ENCODE measurements at regions not wholly inside any gene's neighbourhood (a gene's known extent, or its start where the extent isn't known, plus 50 kb on each side); places are given as distances from the start of the nearest gene placed in this dataset.

DNA sequence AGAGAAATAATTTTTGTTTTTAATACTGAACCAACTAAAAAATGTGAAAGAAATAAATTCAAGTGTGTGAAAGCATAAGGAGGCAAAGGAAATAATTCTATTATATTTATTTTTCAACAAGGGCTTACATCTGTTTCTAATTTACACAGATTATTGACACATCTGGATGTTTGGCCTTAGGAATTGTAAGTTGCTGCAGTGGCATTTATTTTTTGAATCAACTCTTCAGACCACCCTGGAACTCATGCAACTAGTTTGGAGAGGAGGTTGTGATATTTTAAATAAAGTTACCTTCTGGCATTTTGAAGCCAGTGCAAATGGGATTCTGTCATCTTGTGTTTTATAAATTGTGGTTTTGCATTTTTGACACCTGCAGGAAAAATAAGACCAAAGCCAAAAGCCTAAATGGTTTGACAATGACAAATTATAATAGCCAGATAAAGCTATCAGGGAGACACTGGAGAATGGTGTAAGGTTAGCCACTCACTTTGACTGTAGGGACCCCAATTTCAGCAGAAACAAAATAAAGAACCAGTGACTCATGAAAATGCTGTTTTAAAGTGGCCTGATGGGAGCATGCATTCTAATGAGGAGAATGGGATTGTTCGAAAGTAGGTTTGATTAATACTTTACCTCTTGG, 192.9 kb downstream of the KLF5 start:
- no peak for DNase-seq (ENCODE audit: low read depth)

DNA sequence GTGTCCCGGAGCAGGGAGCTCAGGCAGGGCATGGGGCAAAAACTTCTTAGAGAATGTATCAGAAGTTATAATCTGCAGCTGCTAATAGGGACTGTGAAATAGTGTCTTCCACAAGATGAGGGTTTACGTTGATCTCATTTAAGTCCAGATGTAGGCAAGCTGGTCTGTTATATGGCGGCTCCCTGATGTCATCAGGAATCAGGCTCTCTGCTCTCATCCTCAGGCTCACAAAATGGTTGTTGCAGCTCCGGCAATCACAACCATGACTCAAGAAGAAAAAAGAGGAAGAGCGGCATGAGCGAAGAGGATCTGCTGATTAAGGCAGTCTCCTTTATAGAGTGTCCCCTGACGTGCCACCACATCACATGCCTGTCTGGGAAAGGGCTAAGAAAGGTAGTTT, 191.3 kb downstream of the KLF5 start:
- no peak for DNase-seq (ENCODE audit: low read depth)

GRCh38 chr13:73248711-73249580, 190.1 kb downstream of the KLF5 start:
- DNase-seq (ENCODE audit: low read depth) = no peak

GRCh38 chr13:73248154-73248553, 189.3 kb downstream of the KLF5 start:
- no peak for DNase-seq (ENCODE audit: low read depth)

- no peak for DNase-seq (ENCODE audit: low read depth)
Observed at GRCh38 chr13:73245246-73245645, 186.4 kb downstream of the KLF5 start.

DNA sequence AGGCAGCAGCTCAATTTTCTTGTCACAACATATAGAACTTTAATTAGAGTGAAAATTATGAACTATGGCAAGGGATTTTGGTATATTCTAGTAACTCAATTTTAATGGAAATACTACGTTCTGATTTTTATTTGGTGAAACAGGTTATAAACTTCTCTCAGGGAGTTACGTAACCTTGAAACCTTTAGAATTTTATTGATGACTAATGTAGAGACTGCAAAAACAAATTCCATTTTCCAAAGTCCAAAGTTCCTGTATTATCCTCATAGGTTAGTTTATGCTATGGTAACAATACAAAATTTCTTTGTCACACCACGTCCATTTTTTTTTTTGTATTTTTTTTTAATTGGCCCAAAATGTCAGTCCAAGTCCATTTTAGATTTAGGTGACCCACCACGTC, 185.7 kb downstream of the KLF5 start:
- no peak for DNase-seq (ENCODE audit: low read depth)

DNA sequence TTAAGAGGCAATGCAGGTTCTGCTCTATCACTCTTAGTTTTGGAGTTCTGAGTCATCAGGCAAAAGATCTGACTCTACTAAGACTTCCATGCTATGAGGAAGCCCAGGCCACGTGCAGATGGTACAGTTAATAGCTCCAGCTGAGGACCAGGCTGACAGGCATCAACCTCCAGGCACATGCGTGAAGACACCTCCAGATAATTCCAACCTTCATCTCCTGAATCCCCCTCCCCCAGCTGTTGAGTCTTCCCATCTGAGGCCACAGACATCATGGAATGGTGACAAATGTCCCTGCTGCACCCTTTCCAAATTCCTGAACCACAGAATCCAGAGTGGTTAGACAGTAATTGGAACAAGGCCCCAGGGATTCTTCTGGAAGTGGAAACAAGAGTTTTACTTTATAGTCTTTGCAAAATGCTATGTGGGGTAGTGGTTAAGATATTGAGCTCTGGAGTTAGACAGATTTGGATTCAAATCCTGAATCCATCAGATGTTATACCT, 183.8 kb downstream of the KLF5 start:
- DNase-seq (ENCODE audit: low read depth) = no peak

DNA sequence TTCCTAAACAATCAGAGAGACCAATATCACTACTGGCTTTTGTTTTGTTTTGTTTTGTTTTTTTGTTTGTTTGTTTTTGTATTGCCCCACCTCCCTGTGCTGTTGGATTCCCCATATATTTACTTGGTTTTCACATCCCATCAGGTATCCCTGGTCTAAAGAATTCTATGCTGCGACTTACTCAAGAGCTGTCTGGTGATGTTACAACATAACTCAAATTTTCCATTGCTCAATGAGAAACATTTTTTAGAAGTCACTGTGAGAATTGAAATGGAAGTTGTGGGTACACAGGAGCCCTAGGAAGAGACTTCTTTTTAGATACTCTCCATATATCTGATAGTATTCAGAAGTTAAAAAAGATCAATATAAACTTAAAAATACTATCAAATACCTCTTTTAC, 181.4 kb downstream of the KLF5 start:
- DNase-seq (ENCODE audit: low read depth) = no peak

DNA sequence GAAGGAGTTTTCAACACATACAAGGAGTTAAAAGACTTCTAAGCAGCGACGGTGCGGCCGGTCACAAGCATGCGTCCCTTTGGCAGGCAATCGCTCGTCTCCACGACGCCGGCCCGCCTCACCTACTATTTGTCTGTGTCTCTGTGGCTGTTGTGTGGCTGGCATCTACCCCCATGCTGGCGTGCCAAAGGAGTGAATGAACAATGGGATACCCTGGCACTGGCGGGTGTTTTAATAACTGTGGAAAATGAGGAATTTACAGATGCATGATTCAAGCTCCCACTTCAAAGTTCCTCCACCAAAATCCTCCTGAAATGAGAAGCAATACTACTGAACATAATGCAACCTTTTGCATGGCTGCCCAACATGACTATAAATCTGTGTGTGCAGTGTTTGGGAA, 176.6 kb downstream of the KLF5 start:
- DNase-seq (ENCODE audit: low read depth) = no peak

GRCh38 chr13:73231471-73231870, 172.7 kb downstream of the KLF5 start:
- DNase-seq (ENCODE audit: low read depth) = no peak

DNA sequence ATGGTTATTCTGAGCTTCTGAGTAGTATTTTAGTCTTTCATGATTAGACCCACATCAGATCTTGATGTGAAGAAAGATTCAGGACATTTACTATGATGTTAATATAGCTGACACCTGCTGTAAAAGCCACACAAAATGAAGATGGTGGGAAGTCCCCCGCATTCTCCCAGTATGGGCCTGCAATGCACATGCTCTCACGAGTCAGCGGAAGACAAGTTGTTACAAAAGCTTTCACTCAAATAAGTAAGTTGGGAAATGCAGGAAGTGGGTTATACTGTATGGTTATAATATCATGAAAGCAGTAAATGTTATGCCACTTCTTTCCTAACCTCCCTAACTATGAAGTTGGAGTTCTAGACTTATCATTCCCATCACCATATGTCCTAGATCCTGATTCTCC, 171.9 kb downstream of the KLF5 start:
- DNase-seq (ENCODE audit: low read depth) = no peak

DNA sequence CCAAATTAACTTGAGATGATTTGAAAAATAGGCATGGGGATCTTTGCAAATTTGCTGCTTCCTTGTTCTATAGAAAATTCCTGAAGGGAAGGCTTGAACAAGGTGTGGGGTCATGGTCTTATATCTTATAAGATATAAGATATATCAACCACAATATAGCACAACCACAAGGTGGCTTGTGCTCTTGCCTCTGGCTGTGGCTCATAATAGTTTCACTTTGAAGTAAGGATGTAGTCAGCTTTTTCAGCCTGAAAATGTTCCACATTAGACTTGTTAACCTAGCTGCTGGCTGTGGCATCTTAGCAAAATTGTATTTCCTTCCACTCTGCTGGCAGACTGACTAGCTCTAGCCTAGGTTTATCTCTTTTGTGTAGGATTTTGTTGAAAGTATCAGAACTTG, 169.7 kb downstream of the KLF5 start:
- no peak for DNase-seq (ENCODE audit: low read depth)

- no peak for DNase-seq (ENCODE audit: low read depth)
Observed at GRCh38 chr13:73225990-73226389, 167.2 kb downstream of the KLF5 start.

DNA sequence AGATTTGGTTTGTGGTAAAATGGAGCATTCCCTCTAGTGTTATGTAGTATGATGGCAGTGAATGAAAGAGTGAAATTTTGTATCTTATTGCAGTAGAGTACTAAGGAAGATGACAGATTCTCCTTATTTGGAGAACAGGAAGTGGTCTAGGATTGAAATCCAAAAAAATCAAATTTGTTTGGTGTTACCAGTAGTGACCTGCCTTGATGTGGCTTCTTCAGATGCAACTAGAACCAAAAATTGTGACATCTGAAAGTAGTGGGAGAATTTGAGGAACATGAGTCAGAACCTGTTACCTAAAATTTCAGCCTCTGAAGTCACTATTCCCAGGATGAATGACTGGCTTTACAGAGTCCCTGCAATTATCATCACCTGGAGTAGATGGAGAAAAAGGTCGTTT, 165.9 kb downstream of the KLF5 start:
- no peak for DNase-seq (ENCODE audit: low read depth)

DNA sequence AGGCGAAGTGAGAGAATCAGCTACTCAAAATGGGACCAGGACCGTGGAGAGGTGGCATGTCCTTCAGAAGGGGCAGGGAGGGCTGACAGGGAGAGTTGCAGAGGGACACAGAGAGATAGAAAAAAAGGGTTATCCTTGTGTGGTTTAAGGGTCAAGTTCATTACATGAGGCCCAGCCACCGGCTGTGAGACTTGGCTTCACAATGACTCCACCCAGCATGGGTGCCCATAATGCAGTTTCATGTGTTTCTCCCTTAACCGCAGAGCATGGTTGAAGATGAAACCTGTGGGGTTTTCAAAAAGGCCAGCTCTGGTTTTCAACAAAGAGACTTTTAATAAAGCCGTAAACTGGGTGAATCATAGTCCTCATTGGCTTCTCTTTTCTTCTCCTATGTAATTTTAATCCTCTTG, 164.6 kb downstream of the KLF5 start:
- DNase-seq (ENCODE audit: low read depth) = no peak

DNA sequence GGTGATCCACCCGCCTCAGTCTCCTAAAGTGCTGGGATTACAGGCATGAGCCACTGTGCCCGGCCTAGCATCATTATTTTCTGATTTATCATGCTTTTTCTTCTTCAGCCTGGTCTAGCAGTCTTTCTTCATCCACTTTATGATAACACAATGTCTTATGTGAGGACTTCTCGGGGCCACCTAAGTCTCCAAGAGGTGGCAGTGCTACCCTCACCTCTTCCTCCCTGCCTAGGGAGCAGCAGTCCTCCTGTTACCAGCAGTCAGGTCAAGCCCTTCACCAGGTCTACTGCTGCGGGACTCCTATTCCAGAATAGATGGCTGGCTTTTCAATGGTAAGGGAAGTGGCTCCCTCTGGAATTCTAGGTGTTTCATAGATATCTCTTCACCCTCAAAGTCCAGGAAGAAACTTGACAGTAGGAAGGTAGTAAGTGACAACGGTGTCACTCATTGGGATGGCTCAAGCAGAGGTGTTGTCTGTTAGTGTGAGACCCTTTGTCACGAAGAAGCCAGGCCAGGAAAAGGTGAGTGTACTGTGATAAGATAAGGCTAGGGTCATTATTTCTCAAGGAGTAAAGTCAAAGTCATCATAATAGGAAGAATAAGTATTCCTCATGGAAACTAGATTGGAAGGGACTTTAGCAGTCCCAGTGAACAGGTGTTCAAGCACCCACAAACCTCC, 164.0 kb downstream of the KLF5 start:
- DNase-seq (ENCODE audit: low read depth) = no peak

DNA sequence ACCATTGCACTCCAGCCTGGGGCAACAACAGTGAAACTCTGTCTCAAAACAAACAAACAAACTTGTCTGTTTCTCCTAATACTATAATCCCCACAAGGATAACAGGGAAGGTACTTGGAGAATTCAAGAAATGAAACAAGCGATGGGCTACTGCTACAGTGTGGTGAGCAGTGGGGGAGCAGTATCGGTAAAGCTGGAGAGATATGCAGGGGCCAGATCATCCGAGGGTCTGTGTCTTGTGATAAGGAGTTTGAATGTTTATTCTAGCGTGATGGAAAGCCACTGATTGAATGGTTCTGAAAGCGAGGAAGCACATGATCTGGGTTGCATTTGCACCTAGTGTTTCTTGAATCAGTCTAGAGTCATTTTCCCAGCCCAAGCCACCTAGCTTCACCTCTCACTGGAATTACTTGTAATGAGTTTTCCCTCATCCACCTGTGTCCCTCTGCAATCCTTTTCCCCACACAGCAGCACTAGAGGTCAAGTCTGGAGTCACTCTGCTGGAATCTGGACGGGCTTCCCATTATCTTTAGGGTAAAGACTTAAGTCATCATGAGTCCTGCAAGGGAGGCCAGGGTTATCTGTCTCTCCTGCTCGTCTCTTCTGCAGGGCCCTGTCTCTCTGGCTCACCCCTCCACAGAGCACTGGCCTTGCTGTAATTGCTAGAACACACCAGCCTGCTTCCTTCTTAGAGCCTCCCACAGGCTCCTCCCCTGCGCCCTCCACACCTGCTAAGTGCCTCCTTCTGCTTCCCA, 162.3 kb downstream of the KLF5 start:
- no peak for DNase-seq (ENCODE audit: low read depth)

- no peak for DNase-seq (ENCODE audit: low read depth)
Observed at GRCh38 chr13:73218181-73218580, 159.4 kb downstream of the KLF5 start.

- peak; percentile 62 for DNase-seq (ENCODE audit: low read depth)
Observed at GRCh38 chr13:73216381-73216831, 157.6 kb downstream of the KLF5 start.

- DNase-seq (ENCODE audit: low read depth) = no peak
Observed at GRCh38 chr13:73215823-73216222, 157.0 kb downstream of the KLF5 start.

DNA sequence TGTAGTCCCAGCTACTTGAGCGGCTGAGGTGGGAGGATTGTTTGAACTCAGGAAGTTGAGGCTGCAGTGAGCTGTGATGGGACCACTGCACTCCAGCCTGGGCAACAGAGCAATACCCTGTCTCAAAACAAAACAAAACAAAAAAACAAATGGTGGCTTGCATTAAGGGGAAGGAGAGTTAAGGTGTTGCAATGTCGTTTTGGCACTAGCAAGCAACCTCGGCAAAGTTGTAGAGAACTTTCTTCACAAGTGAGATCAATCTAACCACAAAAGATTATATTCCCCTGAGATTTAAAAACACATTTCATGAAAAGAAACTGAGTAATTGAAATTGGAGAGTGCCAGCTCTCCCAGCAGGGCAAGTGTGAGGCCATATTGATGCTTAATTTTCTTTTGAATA, 153.7 kb downstream of the KLF5 start:
- DNase-seq (ENCODE audit: low read depth) = no peak

DNA sequence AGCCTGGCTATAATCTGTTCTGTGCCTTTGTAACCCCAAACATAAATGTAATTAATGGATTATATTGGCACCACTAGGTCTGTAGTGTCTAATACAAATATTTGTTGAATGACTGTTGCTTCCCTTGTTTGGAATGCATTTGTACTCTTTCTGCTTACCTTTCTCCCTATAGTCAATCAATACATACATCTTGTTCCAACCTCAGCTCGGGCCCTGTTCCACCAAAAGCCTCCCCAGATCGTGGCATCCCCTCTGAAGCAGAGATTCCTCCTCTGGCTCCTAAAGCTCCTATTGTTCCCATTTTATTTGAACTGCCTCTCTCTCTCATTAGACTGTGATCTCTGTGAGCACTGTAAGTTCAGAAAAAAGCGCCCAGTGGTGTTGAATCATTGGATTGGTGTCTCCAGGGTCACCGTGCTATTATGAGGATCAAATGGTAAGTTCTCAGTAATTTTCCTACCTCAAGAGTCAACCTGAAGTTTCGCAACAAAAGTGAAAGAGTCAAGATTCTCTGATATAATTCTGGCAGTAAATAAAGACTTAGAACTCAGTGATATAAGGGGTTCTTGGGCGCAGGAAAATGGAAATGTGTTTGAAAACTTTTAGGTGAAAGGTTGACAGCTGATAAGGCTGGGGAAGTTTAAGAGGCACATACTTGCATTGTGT, 151.5 kb downstream of the KLF5 start:
- no peak for DNase-seq (ENCODE audit: low read depth)

All from stromal cell of bone marrow (primary cell).